Brain pericyte (primary cell): ENCODE measurements at regions not wholly inside any gene's neighbourhood (a gene's known extent, or its start where the extent isn't known, plus 50 kb on each side); places are given as distances from the start of the nearest gene placed in this dataset.

Experiments
- DNase-seq: peaks from one replicate; pipeline ENCODE4 v3.0.0-alpha.2; 2012; ENCODE audit warnings: low read depth, low spot score

DNA sequence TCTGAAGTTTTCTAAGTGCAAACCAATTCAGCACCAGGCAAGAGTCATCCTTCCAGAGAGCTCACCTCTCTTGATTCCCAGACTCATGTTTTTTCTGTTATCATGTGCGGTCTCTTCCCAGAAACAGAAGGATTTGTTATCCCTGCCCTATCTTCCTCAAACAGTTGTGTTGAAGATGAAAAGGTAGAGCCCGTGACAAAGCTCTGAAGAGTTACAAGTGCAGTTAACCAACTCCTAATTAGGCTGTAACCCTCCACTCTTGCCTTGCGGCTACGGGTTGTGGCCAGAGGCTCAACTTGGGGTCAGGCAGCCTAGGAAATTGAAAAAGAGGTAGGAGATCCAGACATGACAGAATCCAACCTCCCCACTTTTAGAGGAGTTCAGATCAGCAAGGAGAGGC, 76.2 kb upstream of the CADM1 start:
- no peak for DNase-seq

DNA sequence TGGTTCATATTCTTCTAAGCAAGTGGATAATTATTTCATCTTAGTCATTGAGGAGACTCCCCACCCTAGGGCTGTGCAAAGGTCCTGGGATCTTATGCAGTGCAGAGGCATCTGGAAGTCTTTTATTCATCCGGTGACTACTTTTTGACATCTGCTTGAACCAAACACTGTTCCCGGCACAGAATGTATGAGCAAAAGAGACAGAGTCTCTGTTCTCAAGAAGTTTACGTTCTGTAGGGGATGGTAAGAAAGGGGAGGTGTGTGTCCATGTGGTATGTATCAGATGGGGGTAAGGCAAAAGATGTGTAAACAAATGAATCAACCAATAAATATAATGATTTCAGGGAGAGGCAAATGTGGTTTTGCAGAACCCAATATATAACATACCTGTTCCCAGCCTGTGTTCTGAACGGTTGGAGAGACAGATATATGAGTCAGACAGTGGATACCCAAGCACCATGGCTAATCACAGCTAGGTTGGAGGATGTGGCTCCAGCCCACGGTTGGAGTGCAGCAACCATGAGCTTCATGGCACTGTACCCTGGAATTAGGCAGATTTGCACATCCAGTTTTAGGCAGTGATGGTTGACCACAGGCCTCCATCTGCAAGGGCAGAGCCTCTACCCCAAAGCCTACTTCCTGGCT, 75.1 kb upstream of the CADM1 start:
- DNase-seq = no peak

DNA sequence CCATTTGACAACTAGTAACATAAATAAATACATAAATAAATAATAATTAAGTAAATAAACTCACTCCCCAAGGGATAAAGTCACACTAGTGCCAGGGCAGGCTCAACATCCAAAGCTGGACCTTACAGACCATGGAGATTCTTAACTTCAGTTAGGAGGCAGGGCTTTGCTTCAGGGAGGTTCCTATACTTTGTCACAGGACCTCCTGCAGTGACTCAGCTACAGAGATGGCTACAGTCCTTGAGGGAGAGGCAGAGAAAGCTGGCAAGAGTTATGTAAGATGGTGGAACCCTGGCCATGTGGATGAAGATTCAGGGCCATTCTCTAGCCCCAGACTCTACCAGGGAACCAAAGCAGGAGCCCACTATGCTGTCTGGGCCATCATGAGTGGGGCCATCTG, 74.1 kb upstream of the CADM1 start:
- no peak for DNase-seq

DNA sequence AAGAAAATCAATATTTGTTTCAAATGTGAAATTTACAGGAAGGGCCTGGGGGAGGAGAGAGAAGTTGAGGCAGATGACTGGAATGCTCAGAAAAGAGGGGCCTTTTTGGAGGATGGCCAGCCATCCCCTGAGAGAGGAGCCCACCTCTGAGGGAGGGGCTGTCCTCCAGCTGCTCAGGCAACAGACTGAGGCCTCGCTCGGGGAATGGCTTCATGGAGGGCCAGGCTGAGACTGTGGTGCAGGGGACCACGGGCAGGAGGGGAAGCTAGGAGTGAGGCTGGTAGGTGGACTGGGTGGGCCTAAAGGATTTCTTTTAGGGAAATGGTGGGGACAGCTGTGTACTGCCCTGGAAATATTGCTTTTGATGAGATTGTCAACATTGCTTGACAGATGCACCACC, 73.5 kb upstream of the CADM1 start:
- no peak for DNase-seq

DNA sequence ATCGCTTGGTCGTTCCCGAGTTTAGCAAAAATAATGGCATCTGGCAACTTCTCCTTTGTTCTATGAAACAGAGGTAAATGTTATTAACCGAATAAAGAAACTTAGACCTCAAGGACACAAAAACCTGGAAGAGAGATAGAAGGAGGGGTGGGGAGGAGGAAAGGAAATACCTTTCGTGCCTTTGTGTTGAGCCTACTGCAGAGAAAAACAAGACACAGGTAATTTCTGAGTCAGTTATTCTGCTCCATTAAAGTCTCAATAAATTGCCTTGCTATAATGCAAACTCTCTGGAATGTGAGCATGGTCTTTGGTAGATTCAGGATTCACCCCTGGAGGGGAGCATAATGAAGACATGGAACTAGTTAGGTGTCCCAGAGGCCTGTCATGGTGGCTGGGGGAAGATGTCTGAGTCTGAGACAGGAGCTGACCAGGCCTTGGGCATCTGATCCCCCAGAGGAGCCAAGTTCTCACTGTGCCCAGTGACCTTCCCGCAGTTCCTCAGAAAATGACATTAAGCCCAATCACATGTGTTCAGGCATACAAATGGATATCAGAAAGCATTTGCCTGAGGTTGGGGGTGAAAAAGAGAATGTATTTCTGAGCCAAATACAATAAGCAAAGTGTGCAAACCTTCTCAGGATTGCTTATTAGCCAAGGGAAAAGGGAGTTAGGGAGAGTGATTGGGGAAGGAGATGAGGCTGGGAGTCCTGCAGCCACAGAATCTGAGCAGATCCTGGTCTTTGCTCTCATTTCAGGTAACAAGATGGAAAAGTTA, 72.6 kb upstream of the CADM1 start:
- no peak for DNase-seq

DNA sequence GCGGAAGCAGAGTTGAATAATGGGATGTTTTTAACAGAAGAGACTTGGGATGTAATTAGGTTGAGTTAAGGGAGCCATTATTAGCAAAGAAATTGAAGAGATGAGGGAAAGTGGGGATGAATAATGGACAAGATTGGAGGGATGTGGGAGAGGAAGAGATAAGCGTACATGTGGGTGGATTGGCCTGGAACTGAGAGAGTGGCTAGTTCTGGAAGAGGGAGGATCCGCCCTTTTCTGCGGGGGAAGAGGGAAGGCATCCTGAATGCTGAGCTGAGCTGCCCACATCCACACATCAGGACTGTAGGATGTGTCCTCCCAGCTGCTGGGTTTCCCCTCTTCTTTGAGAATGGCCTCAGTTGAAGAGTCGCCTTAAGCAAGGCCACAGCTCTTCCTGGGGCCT, 68.3 kb upstream of the CADM1 start:
- no peak for DNase-seq

DNA sequence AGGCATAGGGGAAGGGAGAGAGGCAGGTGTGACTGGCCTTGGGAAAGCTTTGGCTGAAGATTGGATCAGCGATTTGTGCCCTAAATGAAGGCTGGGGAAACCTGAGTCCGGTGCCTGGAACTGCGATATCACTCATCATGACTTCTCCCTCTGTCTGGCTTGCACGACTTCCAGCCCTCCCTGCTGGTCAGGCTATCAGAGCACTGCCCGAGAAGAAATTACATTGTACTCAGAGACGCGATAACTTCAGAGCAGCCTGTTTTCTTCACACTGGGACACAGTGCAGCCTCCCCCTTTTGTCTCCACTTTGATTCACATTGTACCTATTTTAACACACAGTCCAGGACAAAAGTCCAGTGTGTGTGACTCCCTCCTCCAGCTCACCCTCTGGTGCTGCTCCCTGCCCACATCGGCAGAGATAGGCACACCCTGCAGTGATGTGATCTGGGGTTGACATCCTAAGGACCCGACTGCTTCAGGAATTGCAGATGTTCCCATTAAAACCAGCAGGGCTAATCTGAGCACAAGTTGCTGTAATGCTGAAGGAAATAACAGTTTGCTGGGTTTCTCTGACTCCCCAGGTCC, 62.1 kb upstream of the CADM1 start:
- DNase-seq = no peak

DNA sequence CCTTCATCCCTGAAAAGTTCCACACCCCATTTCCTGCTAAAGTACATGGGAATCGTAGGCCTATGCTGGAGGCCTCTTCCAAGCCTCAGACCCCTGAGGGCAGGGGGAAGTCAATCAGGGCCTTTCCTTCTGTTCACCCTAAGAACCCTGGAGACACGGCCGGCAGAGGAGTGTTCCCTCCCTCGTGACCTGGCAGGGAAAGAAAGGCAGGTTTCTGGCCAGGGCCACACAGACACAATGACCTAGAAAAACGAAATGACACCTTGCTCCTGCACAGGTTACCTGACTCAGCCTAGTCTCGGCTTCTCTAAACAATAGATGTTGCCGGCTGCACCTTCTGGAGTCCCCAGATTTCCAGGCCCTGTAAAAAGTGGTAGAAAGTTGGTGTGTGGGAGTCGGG, 60.6 kb upstream of the CADM1 start:
- no peak for DNase-seq

DNA sequence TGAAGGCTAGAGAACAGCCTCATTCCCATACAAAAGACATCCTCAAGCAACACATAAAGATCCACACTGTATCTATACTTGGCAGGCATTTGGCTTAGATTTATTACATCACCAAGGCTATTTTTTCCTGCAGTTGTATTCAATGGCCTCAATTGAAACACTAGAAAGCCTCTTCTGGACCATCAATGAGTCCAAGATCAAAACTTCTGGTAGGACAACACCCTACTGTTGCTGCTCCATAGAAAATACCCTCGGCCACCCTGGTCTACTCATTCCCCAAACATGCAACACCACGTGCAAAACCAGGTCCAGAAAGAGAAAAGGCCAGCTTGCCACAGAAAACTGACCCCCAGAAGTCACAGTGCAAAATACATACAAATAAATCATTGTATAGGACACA, 56.9 kb upstream of the CADM1 start:
- DNase-seq = no peak

DNA sequence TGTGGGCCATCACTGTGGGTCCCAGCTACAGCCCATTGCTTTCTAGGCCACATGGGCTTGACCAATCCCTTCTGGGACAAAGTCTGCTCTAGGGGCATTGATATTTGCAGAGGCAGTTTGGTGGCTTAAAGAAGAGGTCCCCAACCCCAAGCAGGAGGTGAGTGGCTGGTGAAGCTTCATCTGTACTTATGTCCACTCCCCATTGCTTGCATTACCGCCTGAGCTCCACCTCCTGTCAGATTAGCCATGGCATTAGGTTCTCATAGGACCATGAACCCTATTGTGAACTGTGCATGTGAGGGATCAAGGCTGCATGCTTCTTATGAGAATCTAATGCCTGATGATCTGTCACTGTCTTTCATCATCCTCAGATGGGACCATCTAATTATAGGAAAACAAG, 54.4 kb upstream of the CADM1 start:
- no peak for DNase-seq

DNA sequence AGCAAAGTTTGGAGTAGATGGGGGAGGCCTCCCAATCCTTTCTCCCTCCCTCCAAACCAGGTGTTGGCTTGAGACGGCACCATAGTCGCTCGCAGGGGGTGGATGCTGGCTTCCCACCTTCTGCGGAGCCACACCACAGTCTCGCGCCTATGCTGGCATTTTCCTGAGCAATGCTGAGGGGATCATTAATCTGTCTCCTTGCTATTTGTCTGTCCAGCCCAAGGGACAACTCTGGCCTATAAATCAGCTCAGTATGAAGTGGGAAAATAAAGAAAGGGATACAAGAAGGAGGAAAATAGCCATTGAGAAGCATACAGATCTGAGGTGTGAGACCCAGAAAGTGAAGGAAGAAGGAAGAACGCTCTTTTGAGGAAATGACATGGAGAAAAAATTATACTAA, 53.5 kb upstream of the CADM1 start:
- no peak for DNase-seq

DNA sequence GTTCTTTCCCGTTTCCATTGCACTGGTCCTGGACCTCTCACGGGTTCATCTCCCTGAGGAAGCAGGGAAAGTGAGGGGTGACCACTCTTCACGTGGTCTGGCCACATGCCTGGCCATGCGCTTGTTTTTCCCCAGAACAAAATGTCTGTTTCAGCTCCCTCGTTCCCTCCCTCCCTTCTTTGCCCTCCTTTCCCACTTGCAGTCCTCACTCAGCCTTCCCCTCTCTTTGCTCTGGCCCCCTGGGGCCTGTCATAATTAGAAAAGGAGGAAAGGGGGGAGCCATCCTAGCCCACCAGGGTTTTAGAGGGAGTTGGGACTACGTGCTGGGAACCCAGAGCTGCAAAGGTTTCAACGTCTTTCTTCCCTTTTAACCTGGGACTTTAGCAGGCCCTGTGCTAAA, 52.8 kb upstream of the CADM1 start:
- DNase-seq = no peak

DNA sequence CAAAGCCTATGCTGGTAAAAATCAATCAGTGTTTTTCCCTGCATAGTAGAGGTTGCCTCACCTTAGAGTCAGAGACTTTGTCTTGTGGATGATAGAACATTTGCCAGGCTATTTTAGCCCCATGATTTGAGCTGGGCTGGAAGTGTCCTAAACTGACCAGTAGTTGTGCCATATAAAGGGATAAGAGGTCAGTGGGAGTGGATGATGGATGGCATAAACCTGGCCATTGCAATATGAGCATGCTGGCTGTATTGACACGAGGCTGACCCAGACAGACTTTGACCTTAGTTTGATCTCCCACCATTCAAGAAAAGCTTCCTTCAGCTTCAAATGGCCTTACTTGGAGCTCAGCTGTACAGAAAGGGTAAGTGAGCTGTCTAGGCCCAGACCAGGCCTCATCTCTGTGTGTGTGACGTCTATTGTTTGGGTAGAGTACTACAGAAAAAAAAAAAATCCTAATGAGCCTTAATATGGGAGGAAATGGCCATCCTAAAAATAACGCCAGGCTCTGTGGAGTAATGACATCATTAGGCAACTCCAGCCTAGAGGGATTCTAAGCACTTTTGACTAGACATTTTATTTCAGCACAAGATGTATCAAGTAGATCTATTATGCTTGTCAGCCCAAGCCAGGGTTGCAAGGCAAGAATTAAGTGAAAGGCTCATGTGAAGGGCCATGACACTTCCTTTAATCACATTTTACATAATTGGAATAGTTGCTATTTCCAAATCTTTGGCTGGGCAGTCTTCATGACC, 51.3 kb upstream of the CADM1 start:
- no peak for DNase-seq
